CD14-positive monocyte (primary cell): ENCODE measurements at regions not wholly inside any gene's neighbourhood (a gene's known extent, or its start where the extent isn't known, plus 50 kb on each side); places are given as distances from the start of the nearest gene placed in this dataset.
"Not testable (repeated sequence)": the region's sequence is repeated elsewhere in the genome, so short reads cannot be mapped to it uniquely, and the experiment has no call there.

Source experiments
- DNase-seq, 3 donors: peaks; one replicate each; pipeline ENCODE4 v3.0.0-alpha.2; 2011 to 2022
- H2AFZ ChIP-seq: 2 replicates; pipeline ENCODE4 v1.6.0; 2012; ENCODE audit warnings: mild to moderate bottlenecking, low read depth, low read length, inconsistent platforms; ENCODE audit not compliant: insufficient read depth, poor library complexity, severe bottlenecking
- H3K27ac ChIP-seq, 2 donors: 1 replicate in 1 of 2; 2 replicates in 1 of 2; pipeline ENCODE4 v1.5.1; 2012 to 2013; ENCODE audit warnings: low read length in 2 of 2, control low read depth in 1 of 2, inconsistent platforms in 1 of 2, low read depth in 1 of 2, mild to moderate bottlenecking in 1 of 2
- H3K27me3 ChIP-seq, 2 donors: one replicate each; pipeline versions ENCODE4 v1.6.0 to v1.6.1; 2011 to 2013; ENCODE audit warnings: low read length in 2 of 2; ENCODE audit not compliant: control insufficient read depth in 2 of 2, insufficient read depth in 2 of 2
- H3K36me3 ChIP-seq, 2 donors: replicated peaks in 1 of 2; 1 replicate in 1 of 2; 2 replicates in 1 of 2; pipeline versions ENCODE4 v1.5.1 to v1.6.1; 2012 to 2013; ENCODE audit warnings: low read length in 2 of 2, control low read depth in 1 of 2, inconsistent platforms in 1 of 2, mild to moderate bottlenecking in 1 of 2; ENCODE audit not compliant: insufficient read depth in 2 of 2, control insufficient read depth in 1 of 2
- H3K4me1 ChIP-seq, 2 donors: 1 replicate in 1 of 2; 2 replicates in 1 of 2; pipeline versions ENCODE4 v1.5.1 to v1.6.1; 2012 to 2013; ENCODE audit warnings: low read length in 2 of 2, control low read depth in 1 of 2, inconsistent platforms in 1 of 2, mild to moderate bottlenecking in 1 of 2, moderate library complexity in 1 of 2; ENCODE audit not compliant: insufficient read depth in 2 of 2, control insufficient read depth in 1 of 2
- H3K4me2 ChIP-seq: replicated peaks from 2 replicates; pipeline ENCODE3; 2012; ENCODE audit warnings: low read length, moderate library complexity, mild to moderate bottlenecking; ENCODE audit not compliant: poor library complexity, severe bottlenecking; ENCODE audit errors: extremely low read depth
- H3K4me3 ChIP-seq, 3 experiments: fragments of 200-600 bp in 1 of 3; sonication (generic) in 1 of 3; replicated peaks in 1 of 3; 1 replicate in 2 of 3; 2 replicates in 1 of 3; pipeline ENCODE4 v1.5.1; 2011 to 2013; ENCODE audit warnings: low read length in 3 of 3, mild to moderate bottlenecking in 3 of 3, control low read depth in 2 of 3, low read depth in 2 of 3, inconsistent platforms in 1 of 3, moderate library complexity in 1 of 3
- H3K79me2 ChIP-seq: 2 replicates; pipeline ENCODE4 v1.6.0; 2012; ENCODE audit warnings: mild to moderate bottlenecking, control low read depth, inconsistent platforms, low read length, moderate library complexity; ENCODE audit not compliant: insufficient read depth
- H3K9ac ChIP-seq: 2 replicates; pipeline ENCODE4 v1.6.0; 2017; ENCODE audit warnings: low read length, mild to moderate bottlenecking; ENCODE audit not compliant: insufficient read depth, poor library complexity, severe bottlenecking
- H3K9me3 ChIP-seq, 2 donors: replicated peaks in 1 of 2; 1 replicate in 1 of 2; 2 replicates in 1 of 2; pipeline versions ENCODE4 v1.5.1 to v1.6.1; 2012 to 2013; ENCODE audit warnings: low read length in 2 of 2, control low read depth in 1 of 2; ENCODE audit not compliant: control insufficient read depth in 1 of 2, insufficient read depth in 1 of 2
- H4K20me1 ChIP-seq: 2 replicates; pipeline ENCODE4 v1.6.0; 2012; ENCODE audit warnings: mild to moderate bottlenecking, low read length, control low read depth, moderate library complexity; ENCODE audit not compliant: insufficient read depth
- H3K27ac Mint-ChIP-seq, 7 donors: one replicate each; pipeline ENCODE4 v1.8.0; 2020; ENCODE audit warnings: mild to moderate bottlenecking in 7 of 7, mixed read lengths in 7 of 7, moderate library complexity in 6 of 7, inconsistent platforms in 2 of 7
- H3K27me3 Mint-ChIP-seq, 3 donors: one replicate each; pipeline ENCODE4 v1.8.0; 2021 to 2022; ENCODE audit warnings: low read depth in 3 of 3, mild to moderate bottlenecking in 3 of 3, mixed read lengths in 3 of 3, moderate library complexity in 3 of 3, inconsistent platforms in 1 of 3
- H3K36me3 Mint-ChIP-seq, 2 donors: one replicate each; pipeline ENCODE4 v1.8.0; 2020; ENCODE audit warnings: mixed read lengths in 2 of 2, inconsistent platforms in 1 of 2, mild to moderate bottlenecking in 1 of 2
- H3K4me1 Mint-ChIP-seq: one replicate; pipeline ENCODE4 v1.8.0; 2020; ENCODE audit warnings: mild to moderate bottlenecking, mixed read lengths
- H3K4me3 Mint-ChIP-seq, 2 donors: one replicate each; pipeline ENCODE4 v1.8.0; 2020; ENCODE audit warnings: mild to moderate bottlenecking in 2 of 2, mixed read lengths in 2 of 2, moderate library complexity in 1 of 2
- H3K9me3 Mint-ChIP-seq, 7 donors: one replicate each; pipeline ENCODE4 v1.8.0; 2020 to 2022; ENCODE audit warnings: mixed read lengths in 7 of 7, mild to moderate bottlenecking in 6 of 7, moderate library complexity in 6 of 7, inconsistent platforms in 2 of 7
- WGBS: methylation state at CpG from one replicate; pipeline ENCODE4 v1.1.5; 2013; ENCODE audit warnings: missing lambda C conversion rate; ENCODE audit not compliant: insufficient coverage; 5-methylcytosine and 5-hydroxymethylcytosine counted together
- intact Hi-C, 2 donors: fragments of 100-400 bp; cut with micrococcal nuclease; formaldehyde crosslinking; loops; one replicate each; pipeline versions ENCODE4 v1.15.0 to v1.15.1; 2023
- TF ChIP-seq, protein P1 (sequence below): fragments of 200-600 bp; IDR thresholded peaks from one replicate; pipeline ENCODE4 v1.8.0; 2022; ENCODE audit warnings: antibody characterized with exemption, mild to moderate bottlenecking

DNA sequence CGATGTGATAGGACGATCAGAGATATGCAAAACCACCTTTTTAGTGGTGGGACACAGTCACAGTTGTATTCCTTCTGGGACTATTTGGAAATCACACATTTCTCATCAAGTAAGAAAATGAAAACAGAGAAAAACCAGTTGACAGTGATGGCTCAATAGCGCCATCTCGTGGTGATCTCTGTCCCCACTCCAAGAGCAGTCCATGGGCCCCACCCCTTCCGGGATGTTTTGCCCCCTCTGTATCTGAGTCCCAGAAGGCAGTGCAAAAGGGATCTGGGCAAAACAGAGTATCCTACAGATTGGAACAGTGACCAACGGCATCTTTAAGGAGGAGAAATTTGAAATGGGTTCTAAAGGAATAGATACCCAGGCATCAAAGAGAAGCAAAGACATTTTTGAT is 155.5 kb downstream of the NPIPA8 start:
- H3K4me2 ChIP-seq, H4K20me1 ChIP-seq, H3K36me3 Mint-ChIP-seq, H3K4me3 Mint-ChIP-seq, H3K79me2 ChIP-seq, H3K9me3 ChIP-seq, H3K9me3 Mint-ChIP-seq, H3K4me1 ChIP-seq, H3K27me3 ChIP-seq, H3K36me3 ChIP-seq, H3K9ac ChIP-seq, H3K27ac Mint-ChIP-seq, H3K4me1 Mint-ChIP-seq, H3K27me3 Mint-ChIP-seq, H3K27ac ChIP-seq, H2AFZ ChIP-seq, DNase-seq, intact Hi-C loops, H3K4me3 ChIP-seq: not testable (repeated sequence)
- no CpG with 5 or more reads among the region's 6 CpGs for WGBS
- TF ChIP-seq, protein P1, sequence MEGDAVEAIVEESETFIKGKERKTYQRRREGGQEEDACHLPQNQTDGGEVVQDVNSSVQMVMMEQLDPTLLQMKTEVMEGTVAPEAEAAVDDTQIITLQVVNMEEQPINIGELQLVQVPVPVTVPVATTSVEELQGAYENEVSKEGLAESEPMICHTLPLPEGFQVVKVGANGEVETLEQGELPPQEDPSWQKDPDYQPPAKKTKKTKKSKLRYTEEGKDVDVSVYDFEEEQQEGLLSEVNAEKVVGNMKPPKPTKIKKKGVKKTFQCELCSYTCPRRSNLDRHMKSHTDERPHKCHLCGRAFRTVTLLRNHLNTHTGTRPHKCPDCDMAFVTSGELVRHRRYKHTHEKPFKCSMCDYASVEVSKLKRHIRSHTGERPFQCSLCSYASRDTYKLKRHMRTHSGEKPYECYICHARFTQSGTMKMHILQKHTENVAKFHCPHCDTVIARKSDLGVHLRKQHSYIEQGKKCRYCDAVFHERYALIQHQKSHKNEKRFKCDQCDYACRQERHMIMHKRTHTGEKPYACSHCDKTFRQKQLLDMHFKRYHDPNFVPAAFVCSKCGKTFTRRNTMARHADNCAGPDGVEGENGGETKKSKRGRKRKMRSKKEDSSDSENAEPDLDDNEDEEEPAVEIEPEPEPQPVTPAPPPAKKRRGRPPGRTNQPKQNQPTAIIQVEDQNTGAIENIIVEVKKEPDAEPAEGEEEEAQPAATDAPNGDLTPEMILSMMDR = peak; percentile 27

GRCh38 chr16:18173945-18174497 is 162.5 kb downstream of the NPIPA8 start:
- DNase-seq, H3K4me2 ChIP-seq, H2AFZ ChIP-seq, H3K36me3 ChIP-seq, H3K9me3 ChIP-seq, H3K79me2 ChIP-seq, H3K4me3 Mint-ChIP-seq, intact Hi-C loops, H3K4me1 ChIP-seq, H3K27me3 Mint-ChIP-seq, H3K27ac ChIP-seq, H4K20me1 ChIP-seq, H3K4me1 Mint-ChIP-seq, H3K9ac ChIP-seq, H3K9me3 Mint-ChIP-seq, H3K27ac Mint-ChIP-seq, H3K4me3 ChIP-seq, H3K36me3 Mint-ChIP-seq, H3K27me3 ChIP-seq: not testable (repeated sequence)
- WGBS = 71% methylated on average over 1 of the region's 2 CpGs

DNA sequence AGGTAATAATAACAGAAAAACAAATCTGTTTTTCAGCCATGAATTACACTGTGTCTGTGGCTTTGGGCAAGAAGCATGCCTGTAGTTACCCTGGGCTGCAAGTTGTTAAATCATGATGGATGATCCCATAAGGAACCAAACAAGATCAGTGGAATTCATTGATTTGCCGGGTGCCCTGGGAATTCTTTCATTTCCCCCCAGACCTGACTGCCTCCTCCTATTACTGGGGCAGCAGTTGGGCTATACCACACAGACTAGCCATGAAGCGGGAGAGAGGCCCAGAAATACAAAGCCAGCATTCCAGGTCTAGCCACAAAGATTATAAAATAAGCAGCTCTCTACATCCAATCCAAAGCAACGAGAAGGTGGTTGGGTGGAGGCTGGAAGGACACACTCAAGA is 174.2 kb downstream of the NPIPA8 start:
- H3K4me2 ChIP-seq, DNase-seq, H4K20me1 ChIP-seq, intact Hi-C loops, H3K9ac ChIP-seq, H3K27me3 ChIP-seq, H2AFZ ChIP-seq, H3K79me2 ChIP-seq, H3K9me3 ChIP-seq, H3K4me1 ChIP-seq, H3K4me1 Mint-ChIP-seq, H3K27ac ChIP-seq, H3K4me3 ChIP-seq, H3K4me3 Mint-ChIP-seq, H3K9me3 Mint-ChIP-seq, H3K27me3 Mint-ChIP-seq, H3K36me3 Mint-ChIP-seq, H3K36me3 ChIP-seq, H3K27ac Mint-ChIP-seq: not testable (repeated sequence)
- WGBS = no CpG with 5 or more reads among the region's 3 CpGs

GRCh38 chr16:18161224-18161623 is 175.3 kb downstream of the NPIPA8 start:
- H3K36me3 ChIP-seq, H3K27ac ChIP-seq, H3K4me2 ChIP-seq, H3K4me1 ChIP-seq, H3K9me3 Mint-ChIP-seq, H4K20me1 ChIP-seq, H3K79me2 ChIP-seq, H3K9me3 ChIP-seq, H3K27me3 ChIP-seq, DNase-seq, intact Hi-C loops, H3K36me3 Mint-ChIP-seq, H3K4me3 ChIP-seq, H3K9ac ChIP-seq, H3K27ac Mint-ChIP-seq, H2AFZ ChIP-seq, H3K27me3 Mint-ChIP-seq, H3K4me1 Mint-ChIP-seq, H3K4me3 Mint-ChIP-seq: not testable (repeated sequence)
- 0% methylated on average over 1 of the region's 4 CpGs for WGBS
